Head of caudate nucleus (tissue), 42 donors: ENCODE measurements at regions not wholly inside any gene's neighbourhood (a gene's known extent, or its start where the extent isn't known, plus 50 kb on each side); places are given as distances from the start of the nearest gene placed in this dataset.
"Not testable (repeated sequence)": the region's sequence is repeated elsewhere in the genome, so short reads cannot be mapped to it uniquely, and the experiment has no call there.

Experiments used
- DNase-seq, 42 donors: peaks; one replicate each; pipeline versions ENCODE4 v3.0.0 to v3.0.0-alpha.2; 2020 to 2021; ENCODE audit warnings: mixed read lengths in 7 of 42
- intact Hi-C: fragments of 100-400 bp; cut with DNase I; formaldehyde crosslinking; loops from one replicate; pipeline ENCODE4 v1.15.0; 2022

GRCh38 chr5:89086390-89087086, 203.6 kb upstream of the MEF2C start:
- intact Hi-C loops, result no loop called here
- DNase-seq, result no peak

GRCh38 chr5:89083791-89084190, 200.8 kb upstream of the MEF2C start:
- intact Hi-C loops, result no loop called here
- DNase-seq, result no peak

DNA sequence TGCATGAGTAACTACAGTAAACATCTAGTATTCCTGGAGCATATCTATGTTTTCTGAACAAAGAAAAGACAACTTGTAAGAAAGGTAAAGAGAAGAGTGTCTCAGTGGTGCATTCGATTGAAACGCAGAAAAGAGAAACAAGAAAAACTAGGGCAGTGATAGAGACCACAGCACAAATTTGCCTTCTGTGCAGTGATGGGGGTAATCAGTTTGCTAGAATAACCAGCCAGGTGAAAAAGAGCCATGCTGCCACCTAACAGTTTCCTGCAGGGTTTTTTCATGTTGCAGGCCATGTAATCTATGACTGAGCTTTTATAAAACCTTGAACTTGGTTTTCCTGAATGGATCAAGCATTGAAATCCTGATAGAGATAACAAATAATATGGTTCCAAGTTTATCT, 198.4 kb upstream of the MEF2C start:
- no peak for DNase-seq
- intact Hi-C loops, result no loop called here

DNA sequence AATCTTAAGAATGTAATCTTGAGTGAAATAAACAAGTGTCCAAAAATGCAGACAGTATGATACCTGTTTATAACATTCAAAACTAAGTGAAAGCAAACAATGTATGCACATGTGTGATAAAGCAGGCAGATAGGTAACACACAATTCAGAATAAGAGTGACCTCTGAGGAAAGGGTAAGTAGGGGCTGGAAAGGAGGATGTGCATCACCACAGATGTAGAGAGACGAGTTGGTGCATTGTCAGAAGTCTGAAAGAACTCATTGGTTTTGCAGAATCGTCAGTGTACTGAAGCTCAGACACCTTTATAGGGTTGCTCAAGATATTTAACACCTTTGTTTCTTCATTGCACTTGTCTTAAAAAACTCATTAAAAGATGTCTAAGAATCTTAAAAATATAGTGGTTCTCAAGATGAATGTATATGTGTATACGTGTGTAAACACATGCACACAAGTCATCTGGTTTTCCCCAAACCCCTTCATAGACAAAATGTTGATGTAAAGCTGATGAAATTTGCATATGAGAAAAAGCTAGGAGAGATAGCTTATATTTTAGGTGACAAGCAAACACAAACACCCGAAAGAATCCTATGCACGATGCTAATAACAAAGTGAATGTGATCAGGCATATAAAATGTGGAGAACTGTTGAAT, 197.6 kb upstream of the MEF2C start:
- intact Hi-C loops, result no loop called here
- DNase-seq, result no peak

- DNase-seq, result no peak
- intact Hi-C loops, result no loop called here
Observed at GRCh38 chr5:89072842-89073672, 190.1 kb upstream of the MEF2C start.

- intact Hi-C loops, result no loop called here
- no peak for DNase-seq
Observed at GRCh38 chr5:89071941-89072331, 189.0 kb upstream of the MEF2C start.

DNA sequence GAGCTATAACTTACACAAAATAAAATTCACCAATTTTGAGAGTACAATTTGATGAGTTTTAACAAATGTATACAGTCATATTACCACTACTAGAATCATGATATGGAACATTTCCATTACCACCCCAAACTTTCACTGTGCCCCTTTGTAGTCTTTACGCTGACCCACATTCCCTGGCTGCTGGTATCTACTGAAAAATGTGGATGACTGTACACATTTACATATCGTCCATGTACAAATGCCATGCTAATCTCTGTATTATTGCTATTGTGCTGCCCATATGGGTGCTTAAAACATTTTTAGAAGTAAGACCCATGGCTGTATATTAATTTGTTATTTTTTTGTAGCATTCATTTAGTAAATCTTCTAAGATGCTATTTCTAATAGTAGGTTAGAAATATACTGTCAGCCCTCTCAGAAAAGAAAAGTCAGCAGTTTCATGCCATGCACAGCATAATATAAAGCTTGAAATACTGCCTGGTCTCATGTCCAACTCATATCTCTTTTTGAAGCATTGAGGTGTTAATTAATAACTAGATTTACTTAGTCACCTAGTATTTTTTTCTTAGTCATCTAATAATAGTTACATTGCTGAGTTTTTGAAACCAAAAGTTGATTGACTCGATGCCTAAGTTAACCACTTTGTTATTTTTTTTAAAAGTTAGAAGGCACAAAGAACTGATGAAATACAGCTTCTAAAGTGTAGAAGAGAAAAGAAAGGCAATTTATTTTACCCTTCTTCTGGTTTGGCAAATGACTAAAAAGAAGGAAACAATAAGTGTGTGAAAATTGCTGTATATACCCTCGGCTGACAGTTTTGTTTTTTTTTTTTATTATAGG, 188.3 kb upstream of the MEF2C start:
- DNase-seq, result no peak
- intact Hi-C loops, result no loop called here

- no peak for DNase-seq
- intact Hi-C loops, result no loop called here
Observed at GRCh38 chr5:89069591-89069990, 186.6 kb upstream of the MEF2C start.

- intact Hi-C loops, result no loop called here
- no peak for DNase-seq
Observed at GRCh38 chr5:89067362-89067761, 184.4 kb upstream of the MEF2C start.

DNA sequence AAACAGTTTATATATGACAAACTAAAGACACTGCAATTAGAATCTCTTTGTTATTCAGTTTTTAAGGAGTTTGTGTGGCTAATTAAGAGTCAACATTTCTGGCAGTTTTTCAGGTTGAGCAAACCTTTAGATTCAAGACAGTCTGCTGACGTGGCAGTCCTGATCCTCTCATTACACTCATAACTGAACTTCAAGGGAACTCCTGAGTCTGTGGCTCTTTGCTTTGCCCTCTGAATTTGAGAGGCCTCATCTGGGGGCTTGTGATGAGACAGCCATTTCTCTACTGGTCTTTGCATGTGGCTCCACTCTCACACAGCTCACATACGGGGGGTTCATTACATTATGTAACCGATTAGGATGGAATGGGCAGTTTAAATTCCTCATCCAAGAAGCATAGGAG, 182.9 kb upstream of the MEF2C start:
- DNase-seq, result no peak
- intact Hi-C loops, result no loop called here

DNA sequence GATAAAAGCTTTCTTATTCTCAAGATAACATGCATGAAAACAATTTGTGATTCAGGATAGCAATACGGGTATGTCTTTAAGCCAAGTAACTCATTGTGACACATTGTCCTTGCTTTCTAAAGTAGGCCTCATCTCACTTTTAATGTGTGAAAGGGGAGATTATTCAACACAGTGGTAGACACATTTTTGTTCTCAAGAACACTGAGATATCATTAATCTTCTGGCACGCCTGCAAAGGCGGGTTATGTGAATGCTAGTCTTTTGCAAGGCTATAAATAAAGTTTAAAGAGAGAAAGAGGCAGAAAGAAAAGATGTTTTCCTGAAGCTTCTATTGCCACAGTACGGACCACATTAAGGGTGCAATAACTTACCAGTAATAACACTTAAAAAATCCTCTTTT, 181.8 kb upstream of the MEF2C start:
- intact Hi-C loops, result no loop called here
- no peak for DNase-seq

DNA sequence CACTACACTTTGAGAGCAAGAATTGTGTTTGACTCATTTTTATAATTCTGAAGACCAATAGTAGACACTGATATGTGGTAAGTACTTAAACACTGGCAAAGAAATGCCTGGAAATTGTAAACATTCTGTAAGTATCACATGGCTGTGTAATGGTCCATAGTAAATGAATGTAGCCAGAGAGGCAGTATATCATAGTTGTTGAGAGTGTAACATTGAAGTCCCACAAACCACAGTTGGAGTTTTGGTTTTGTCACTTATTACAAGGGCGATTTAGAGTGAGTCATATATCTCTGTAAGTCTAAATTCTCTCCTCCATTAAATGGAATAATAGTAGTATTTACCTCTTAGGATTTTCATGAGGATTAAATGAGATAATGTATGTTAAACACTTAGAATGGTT, 181.1 kb upstream of the MEF2C start:
- DNase-seq, result no peak
- intact Hi-C loops, result no loop called here

GRCh38 chr5:89060768-89061167, 177.8 kb upstream of the MEF2C start:
- no peak for DNase-seq
- intact Hi-C loops, result no loop called here

DNA sequence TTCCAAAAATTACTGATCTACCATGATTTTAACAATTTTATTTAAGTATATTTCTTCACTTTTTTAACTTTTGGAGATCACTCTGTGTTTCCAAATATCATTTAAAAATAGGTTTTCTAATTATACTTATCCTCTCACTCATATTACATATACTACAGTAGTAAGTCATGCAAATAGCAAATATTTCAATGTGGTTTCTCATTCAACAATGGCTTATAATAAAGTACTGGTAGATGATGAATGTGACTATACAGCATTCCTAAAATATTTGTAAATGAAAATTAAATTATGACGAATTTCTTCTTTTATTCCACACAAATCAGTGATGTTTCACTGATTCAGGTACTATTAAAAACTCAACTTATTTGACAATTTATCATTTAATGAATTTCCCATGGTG, 176.3 kb upstream of the MEF2C start:
- DNase-seq, result no peak
- intact Hi-C loops, result no loop called here

- intact Hi-C loops, result no loop called here
- DNase-seq, result no peak
Observed at GRCh38 chr5:89055695-89056085, 172.7 kb upstream of the MEF2C start.

GRCh38 chr5:89055015-89055694, 172.2 kb upstream of the MEF2C start:
- intact Hi-C loops, result no loop called here
- no peak for DNase-seq

- no peak for DNase-seq
- intact Hi-C loops, result no loop called here
Observed at GRCh38 chr5:89053547-89053946, 170.6 kb upstream of the MEF2C start.

- DNase-seq, intact Hi-C loops: not testable (repeated sequence)
Observed at GRCh38 chr5:89050062-89050461, 167.1 kb upstream of the MEF2C start.

GRCh38 chr5:89047571-89047970, 164.6 kb upstream of the MEF2C start:
- no peak for DNase-seq
- intact Hi-C loops, result no loop called here
